ENCODE measurements at regions not wholly inside any gene's neighbourhood (a gene's known extent, or its start where the extent isn't known, plus 50 kb on each side); places are given as distances from the start of the nearest gene placed in this dataset.

DNA sequence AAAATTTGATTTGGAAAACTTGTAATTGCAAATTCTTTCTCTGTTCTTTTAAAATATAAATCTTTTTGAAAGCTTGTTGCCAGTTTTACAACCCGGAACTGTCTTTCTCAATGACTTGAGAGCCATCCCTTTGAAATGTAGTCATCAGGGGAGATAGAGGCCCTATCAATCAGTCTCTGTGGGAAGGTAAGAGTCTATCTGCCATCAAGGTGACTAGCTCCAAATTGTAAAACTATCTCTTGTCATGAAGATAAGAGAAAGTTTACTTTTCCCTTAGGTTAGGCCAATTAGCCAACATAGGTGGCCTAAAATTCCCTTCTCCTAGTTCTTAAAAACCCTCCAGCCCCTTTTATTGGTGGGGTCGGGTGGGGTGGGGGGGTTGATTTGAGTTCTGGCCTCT is 469.1 kb upstream of the IRAK1BP1 start:
- no peak for DNase-seq

DNA sequence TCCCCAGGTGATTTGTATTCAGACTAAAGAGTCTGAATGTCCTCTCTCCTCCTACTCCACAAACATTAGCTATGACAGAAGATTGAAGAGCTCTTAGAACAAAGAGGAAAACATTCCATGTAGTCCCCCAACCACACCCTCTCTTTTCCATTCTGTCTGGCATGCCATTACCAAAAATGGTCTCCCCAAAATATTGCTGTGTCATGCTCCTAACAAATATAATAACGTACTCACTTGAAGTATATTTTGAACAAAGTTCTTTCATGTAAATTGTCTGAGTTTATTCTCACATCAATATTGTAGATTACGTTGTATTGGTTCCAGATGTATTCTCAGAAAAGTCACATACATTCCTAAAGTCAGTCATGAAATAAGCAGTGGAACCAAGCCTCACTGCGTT is 467.3 kb upstream of the IRAK1BP1 start:
- DNase-seq, result no peak

- DNase-seq, result no peak
These were observed 440.0 kb upstream of the IRAK1BP1 start for GRCh38 chr6:78427386-78427785.

DNA sequence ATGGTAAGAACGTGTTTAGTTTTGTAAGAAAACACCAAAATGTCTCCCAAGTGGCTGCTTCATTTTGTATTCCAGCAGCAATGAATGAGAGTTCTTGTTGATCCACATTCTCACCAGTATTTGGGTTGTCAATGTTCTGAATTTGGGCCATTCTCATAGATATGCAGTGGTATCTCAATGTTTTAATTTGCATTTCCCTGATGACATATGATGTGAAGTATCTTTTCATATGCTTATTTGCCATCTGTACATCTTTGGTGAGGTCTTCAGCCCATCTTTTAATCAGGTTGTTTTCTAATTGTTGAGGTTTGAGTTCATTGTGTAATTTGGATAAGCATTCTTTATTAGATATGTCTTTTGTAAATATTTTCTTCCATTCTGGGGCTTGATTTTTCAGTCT is 436.8 kb upstream of the IRAK1BP1 start:
- no peak for DNase-seq

- no peak for DNase-seq
These were observed 431.7 kb upstream of the IRAK1BP1 start for GRCh38 chr6:78435671-78436070.

GRCh38 chr6:78436335-78436734 is 431.0 kb upstream of the IRAK1BP1 start:
- DNase-seq, result no peak

DNA sequence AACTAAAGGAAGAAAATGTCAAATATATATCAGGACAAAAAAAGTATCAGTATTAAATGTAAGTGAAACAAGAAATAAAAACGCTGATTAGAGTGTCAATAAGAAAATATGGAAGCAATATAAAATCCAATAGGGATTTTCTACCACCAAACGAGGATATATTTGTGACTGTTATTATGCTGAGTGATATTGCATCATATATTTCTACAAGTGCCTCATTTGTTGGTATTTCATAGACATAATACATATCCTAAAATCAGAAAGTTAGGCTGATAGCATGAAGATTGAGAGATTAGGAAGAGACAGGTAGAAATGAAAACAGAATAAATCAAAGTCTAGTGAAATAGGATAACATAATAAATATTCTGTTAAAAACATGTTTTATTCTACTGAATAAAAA is 429.2 kb upstream of the IRAK1BP1 start:
- DNase-seq, result no peak

GRCh38 chr6:78460711-78461110 is 406.6 kb upstream of the IRAK1BP1 start:
- no peak for DNase-seq

GRCh38 chr6:78462728-78463127 is 404.6 kb upstream of the IRAK1BP1 start:
- no peak for DNase-seq

DNA sequence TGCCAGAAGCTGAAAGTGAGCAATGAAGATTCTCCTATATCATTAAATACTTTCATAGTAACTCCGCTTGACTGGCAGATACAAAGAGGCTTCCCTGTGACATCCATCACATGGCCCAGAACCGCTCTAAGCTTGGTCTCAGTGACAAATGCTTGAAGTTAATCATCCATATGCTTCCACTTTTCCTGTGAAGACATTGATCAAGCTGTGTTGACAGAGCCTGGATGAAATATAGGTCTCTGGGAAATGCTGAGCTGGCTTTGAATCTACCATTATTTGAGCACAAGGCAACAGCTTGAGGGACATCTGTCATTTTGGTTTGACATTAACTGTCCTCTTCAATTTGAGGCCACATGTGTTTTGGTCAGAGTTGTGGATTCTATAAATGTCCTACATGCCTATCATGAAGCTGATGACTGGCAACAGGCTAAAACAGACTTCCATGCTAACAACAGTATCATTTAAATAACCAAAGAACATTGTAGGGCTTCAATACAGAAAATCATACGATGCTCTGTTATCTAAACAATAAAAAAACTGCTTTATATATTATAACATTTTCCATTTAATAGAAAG is 402.2 kb upstream of the IRAK1BP1 start:
- DNase-seq, result peak; percentile 39

DNA sequence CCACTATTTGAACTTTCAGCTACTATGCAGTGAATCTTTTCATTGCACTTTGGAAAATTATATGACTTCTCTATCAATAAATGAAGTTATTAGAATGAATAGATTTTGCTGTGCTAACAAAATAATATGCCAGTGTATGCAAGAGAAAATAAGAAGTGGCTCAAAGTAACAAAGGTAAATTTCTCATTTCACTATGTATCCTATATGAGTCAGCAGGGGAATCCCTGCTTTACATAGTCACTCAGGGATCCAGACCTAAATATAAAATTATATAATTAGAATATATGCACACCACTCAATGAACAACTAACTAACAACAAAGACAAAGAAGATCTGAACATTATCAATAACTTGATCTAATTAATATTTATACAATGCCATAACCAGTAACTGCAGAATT is 390.8 kb upstream of the IRAK1BP1 start:
- no peak for DNase-seq

GRCh38 chr6:78482801-78483552 is 384.4 kb upstream of the IRAK1BP1 start:
- peak; percentile 54 for DNase-seq

DNA sequence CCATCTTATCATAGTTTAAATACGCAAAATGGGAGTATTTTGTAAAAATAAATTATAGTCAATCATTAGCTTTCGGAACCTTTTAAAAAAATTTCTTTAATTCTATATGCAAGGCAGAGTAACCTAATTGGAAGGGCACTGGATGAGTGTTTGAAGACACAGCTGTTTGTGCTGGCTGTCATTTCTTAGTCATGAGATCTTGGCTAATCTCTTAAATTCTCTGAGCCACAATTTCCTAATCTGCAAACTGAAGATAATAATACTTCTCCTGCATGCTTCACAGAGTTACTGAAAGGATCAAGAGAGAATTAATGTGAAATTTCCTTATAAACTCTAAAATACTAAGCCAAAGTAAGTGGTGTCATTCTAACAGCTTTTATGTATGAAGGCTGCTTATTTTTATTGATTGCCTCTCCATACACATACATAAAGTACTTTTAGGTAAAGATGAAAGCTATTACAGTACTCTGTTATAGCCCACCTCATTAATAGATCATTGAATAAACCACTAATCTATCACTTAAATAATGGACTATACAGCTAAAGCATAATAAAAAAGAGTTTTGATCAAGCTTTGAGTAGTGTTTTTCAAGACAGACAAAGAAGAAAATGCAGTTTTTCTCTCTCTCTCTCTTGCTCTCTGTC is 383.7 kb upstream of the IRAK1BP1 start:
- no peak for DNase-seq

- DNase-seq, result no peak
These were observed 382.9 kb upstream of the IRAK1BP1 start for GRCh38 chr6:78484198-78485064.

GRCh38 chr6:78487401-78487800 is 379.9 kb upstream of the IRAK1BP1 start:
- no peak for DNase-seq

DNA sequence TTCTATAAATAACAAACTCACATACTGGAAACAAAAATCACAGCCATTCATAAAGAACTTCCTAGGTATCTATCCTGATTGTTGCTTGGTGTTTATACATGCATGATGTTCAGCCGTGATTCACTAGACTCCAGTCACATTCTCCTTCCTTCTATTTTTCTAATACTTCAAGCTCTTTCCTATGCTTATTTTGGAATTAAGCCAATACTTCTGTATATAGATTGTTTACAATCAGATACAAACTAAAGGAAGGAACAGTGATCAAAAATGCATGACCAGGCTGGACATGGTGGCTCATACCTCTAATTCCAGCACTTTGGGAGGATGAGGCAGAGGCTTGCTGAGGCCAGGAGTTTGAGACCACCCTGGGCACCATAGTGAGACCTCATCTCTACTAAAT is 377.5 kb upstream of the IRAK1BP1 start:
- no peak for DNase-seq

DNA sequence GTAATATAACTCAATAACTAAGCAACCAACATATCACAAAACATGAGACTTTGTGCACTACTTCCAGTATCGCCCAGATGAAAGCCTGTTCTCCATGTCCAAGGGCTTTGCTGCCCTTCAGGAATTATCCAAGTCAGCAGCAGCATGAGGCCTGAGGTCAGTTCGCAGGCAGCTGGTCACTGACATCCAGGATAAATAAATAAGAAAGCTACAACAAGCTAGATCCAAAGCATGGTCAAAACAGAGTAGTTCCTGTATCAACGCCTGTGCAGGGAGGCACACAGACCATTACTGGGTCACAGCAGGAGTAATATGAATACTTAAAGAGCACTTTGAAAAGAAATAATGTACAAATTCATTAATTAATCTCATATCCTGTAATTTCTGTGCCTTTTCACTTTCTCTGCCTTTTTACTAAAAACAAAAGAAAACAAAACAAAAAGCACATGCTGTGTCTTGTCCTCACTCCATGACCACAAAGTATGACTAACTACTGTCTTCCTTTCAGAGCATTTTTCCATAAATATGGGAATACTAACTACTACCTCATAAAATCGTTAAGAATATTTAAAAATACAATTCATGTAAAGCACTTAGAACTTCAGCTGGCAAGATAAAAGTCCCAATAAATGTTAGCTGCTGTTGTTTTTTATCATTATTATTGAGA is 374.9 kb upstream of the IRAK1BP1 start:
- no peak for DNase-seq

- no peak for DNase-seq
These were observed 366.9 kb upstream of the IRAK1BP1 start for GRCh38 chr6:78500299-78501089.

- DNase-seq, result no peak
These were observed 364.9 kb upstream of the IRAK1BP1 start for GRCh38 chr6:78502386-78502887.

DNA sequence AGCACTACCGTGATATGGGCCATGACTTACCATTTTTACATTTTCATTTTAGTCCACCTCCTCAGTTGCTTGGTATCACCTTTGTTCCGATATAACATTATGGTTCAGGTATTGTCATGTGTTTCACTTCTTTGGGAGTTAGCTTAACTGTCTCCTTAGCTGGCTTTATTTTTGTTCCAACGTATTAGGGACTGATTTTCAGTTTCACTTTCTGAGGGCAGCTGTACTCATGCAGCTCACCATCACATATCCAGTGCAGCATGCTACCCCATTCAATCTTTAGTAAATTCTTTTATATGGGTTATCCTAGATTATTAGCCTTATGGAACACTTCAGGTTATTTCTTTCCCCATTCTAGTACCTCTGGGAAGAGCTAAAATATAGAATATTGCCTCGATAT is 362.2 kb upstream of the IRAK1BP1 start:
- no peak for DNase-seq

- no peak for DNase-seq
These were observed 356.3 kb upstream of the IRAK1BP1 start for GRCh38 chr6:78511009-78511408.

DNA sequence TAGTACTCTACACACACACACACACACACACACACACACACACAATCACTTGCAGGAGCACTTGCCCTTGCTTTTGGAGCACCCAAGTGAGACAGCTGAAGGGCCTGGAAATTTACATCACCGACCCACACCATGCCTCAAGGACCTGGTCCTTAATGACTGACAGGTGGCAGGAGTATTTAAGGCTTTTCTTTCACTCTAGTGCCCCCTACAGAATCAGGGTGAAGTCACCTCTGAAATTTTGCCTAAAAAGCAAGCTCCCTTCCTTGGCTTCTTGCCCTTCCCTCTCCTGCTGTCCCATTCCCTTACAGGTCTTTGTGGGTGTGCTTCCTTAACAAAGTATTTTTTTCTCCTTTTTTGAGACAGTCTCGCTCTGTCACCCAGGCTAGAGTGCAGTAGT is 353.5 kb upstream of the IRAK1BP1 start:
- no peak for DNase-seq
